Ammon's horn (tissue), 1 donor: ENCODE measurements at regions not wholly inside any gene's neighbourhood (a gene's known extent, or its start where the extent isn't known, plus 50 kb on each side); places are given as distances from the start of the nearest gene placed in this dataset.
A peak's percentile ranks its signal among the peaks of the same experiment; 100 is the strongest.

Experiments
- DNase-seq: peaks from one replicate; pipeline ENCODE4 v3.0.0-alpha.2; 2016; ENCODE audit warnings: low spot score

DNA sequence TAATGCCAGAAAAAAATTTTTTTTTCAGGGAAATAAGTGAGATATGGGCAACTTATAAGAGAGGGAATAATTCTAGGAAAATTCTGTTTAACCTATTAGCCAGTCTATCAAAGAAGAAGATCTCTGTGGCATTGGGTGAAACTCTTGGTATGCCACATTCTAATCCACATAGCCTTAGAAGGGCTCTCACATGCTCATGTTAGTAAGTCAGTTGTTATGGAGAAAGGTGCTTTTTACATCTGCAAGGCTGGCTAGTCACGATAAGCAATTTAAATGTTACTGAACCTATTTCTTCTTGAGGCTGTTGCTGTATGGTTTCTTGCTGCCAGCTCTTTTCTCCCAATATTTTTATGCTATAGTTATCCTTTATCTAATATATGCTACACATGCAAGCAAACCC, 89.9 kb upstream of the MAGI1 start:
- no peak for DNase-seq

DNA sequence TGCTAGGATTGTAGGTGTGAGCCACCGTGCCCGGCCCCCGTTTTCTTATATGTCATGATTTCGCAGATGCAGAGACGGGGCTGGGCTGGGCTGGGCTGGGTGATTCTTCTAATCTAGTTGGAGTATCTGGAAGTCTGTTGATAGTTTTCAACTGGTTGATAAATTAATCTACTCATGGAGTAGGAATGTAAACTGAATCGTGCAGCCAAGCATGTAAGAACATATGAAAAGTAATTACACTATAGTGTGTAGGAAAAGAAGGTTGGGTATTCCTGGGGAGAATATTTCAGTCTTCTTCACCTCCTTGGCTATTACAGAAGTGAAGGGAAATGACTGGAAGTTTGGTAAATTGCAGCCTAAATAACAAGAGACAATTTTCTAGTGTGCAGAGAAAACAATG, 82.6 kb upstream of the MAGI1 start:
- DNase-seq, result no peak

DNA sequence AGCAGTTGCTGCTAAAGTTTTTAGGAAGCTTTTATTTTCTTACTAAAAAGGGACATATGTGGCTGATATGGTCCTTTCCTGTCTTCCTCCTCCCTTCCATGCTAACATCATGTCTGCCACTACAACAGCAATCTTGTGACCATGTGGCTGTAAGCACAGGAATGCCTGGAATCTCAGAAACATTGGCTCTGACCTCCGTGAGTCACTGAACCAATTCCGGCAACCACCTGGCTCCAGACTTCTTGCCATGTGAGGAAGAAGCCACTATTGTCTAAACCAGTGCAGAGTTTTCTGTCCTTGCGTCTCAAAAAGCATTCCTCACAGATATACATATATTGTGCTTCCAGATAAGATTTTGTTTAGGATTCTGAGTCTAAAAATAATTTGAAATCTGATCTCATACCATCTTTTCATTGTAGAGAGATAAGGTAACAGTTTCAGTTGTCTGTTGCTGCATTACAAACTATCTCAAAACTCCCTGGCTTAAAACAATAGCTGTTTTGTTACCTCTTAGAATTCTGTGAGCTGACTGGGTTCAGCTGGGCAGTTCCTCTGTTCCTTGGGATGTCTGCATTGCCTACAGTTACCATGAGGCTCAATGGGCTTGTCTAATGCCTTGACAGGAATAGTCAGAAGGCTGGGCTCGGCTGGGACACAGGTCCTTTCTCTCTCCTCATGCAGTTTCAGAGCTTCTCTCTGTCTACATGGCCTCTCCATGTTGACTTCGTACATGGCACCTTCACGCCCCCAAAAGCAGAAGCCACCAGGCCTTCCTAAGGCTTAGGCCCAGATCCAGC, 77.3 kb upstream of the MAGI1 start:
- no peak for DNase-seq

DNA sequence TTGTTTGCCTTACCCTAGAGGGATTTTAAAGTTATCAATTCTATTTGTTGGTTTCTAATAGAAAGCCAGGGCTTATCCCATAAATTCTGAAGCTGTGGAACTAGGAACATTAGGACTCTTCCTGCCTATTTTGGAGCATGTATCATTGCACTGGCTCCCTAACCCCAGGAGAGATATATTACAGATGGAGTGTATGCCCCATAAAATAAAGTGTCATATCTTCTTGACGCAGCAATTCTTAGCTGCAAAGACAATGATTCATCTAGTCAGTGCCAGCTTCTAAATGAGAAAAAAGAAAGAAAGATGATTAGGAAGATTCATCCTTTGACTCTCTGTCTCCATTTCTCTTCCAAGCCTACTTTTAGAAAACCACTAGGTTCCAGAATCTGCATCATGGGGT, 74.8 kb upstream of the MAGI1 start:
- no peak for DNase-seq

DNA sequence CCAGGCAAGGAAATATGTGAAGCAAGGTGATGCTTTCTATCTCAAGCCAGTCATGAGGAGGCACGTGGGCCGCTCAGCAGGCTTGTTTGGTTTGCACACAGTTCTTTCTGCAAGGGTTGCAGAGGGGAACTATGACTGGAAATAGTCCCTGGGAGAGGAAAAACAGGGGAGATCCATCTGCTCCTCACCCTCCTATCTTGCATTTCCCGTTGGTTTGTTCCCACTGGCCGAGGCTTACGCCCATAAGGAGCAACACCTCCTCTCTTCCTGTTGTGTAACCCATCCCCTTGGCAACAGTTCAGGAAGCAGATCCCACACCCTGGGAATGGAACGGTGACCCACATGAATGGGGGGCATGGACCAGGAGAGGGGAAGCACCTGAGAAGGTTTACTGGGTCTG, 72.1 kb upstream of the MAGI1 start:
- no peak for DNase-seq

DNA sequence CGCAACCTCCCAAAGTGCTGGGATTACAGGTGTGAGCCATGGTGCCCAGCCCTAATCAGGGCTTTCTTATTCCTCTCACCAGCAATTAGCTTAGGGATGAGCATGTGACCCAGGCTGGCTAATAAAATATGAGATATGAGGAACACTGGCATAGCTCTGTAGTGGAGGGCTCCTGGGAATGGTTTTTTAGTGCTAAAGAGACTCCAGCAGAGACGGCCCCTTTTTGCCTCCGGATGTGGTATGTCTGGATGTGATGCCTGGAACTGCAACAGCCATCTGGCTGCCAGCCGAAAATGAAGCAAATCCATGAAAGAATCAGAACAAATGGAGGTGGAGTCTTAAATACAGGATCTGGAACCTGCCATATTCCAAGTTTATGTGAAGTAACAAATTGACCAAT, 69.1 kb upstream of the MAGI1 start:
- no peak for DNase-seq

DNA sequence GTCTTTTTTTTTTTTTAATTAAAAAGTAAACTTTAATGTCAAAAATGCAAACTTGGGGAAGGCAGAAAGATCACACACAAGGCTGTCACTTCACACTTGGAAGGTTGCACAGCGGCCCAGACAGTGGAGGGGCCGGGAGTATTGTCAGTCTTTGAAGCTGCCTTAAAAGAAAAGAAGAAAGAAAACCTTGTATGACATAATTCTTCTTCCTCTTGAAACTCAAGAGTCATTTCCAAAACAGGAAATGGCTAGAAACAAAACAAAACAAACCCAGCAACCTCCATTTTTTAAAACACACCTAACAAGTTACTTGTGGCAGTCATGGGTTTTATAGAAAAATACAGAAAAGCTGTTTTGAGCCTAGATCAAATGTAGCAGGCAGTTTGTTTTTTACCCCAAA, 68.1 kb upstream of the MAGI1 start:
- no peak for DNase-seq

DNA sequence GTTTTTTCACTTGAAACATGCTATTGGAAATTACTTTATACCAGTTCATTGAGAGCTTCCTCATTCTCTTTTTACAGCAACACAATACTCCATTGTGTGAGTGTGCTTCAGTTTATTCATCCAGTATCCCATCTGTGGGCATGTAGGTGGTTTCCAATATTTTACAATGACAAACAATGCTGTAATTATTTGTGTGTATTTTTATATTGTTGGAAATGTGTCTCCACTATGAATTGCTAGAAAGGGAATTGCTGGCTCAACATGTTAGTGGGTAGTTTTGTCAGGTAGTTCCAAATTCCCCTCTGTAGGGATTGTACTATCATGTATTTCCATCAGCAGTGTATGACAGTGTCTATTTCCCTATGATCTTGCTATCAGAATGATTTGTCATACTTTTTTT, 65.8 kb upstream of the MAGI1 start:
- peak; percentile 11 for DNase-seq

DNA sequence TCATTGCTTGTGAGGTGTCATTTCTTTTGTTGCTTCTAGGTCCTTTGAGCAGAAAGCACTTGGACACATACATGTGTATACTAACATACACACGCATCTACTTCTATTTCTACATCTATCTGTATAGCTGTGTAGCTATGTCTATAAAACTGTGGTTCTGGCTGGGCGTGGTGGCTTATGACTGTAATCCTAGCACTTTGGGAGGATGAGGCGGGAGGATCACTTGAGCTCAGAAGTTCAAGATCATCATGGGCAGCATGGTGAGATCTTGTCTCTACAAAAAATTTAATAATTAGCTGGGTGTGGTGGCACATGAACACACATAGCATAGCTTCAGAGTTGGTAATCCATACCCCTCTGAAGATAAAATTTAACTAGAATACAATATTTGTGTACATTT, 65.0 kb upstream of the MAGI1 start:
- DNase-seq, result no peak

DNA sequence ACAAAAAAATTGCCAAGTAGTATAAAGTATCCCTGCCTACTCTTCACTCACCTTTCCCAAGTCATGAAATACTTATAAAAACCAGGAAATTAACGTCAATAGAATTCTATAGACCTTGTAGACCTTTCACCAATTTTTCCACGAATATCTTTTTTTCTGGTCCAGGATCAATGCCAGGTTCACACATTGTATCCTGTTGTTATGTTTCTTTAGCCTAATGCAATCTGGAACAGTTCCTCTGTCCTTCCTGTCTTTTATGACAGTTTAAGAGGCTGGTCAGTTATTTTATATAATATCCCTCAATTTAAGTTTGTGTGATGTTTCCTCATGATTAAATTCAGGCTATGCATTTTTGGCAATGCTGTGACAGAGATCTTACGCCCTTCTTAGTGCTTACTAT, 63.2 kb upstream of the MAGI1 start:
- DNase-seq, result no peak

DNA sequence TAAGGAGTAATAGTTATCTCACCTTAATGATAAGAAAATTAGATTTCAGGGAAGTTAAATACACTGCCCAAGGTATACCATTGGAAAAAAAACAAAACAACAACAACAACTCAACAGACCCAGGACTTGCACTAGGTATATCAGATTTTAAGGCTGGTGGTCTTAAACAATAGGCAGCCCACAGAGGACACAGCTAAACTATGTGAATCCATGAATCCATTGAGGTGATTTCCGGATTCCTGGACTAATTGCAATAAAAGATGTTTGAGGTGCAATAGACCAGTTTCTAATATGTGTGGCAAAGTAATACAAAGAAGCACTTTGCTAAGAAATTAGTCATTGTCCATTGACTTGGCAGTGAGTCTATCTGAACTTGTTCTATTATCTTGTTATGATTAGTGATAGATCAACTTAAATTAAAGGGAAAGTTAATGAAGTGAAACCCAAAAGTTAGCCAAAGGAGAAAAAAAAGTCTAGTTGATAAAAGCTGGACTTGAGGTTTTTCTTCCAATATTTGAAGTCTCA, 60.9 kb upstream of the MAGI1 start:
- DNase-seq, result no peak

DNA sequence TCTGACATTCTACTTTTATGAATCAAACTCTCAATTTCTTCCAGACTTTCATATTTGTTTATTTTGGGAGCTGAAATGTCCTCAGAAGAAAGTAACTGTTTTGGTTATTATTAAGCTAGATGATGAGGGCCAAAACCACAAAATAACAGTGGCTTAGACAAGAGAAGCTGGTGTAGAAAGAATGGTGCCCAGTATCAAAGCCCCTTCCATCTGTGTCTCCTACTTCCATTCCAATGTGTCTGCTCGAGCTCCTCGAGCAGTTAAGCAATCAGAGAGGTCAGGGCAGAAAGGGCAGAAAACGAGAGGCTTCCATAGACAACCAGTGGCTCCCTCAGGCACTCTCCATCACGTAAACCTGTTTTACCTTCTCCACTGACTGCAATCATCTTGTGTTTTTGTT, 59.7 kb upstream of the MAGI1 start:
- no peak for DNase-seq

DNA sequence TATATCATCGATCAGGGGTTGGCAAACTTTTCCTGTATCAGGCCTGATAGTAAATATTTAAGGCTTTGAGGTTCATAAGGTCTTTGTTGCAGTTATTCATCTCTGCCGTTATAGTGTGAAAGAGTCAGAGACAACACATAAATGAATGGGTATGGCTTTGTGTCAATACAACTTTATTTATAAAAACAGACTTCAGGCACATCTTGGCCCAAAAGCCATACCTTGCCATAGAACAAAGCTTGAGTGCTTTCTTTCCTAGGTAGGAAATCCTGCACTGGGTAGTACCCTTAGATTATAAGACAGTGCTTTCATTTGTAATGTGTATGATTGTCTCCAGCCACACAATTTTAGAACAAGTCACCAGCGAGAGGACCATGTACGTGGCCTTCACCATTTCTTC, 58.9 kb upstream of the MAGI1 start:
- DNase-seq, result no peak

DNA sequence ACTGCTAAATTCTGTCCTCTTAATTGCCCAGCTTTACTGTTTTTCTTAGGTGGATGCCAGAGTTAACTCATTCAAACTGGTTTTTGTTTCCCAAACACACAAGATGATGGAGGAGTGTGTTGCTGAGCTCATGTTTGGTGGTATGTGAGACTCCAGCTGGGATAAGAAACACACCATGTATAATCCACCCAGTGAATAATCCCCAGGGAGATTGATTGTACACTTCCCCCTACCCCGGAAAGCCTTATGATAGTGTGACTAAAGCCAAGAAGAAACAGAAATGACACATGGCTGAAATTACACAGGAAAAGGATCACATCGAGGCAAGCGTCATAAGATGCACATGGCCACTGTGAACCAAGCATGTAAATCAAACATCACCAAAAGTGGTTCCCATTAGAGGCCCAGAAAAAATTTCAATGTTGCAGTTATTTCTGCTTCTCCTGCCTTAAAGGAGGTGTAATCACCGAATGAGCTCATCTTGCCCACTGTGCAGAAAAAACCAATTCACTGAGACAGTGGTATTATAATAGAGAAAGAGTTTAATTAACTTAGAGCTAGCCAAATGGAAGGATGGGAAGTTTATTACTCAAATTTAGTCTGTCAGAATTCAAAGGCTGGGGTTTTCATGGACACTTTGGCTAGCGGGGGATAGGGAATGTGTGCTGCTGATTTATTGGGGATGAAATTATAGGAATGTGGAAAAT, 56.7 kb upstream of the MAGI1 start:
- no peak for DNase-seq

DNA sequence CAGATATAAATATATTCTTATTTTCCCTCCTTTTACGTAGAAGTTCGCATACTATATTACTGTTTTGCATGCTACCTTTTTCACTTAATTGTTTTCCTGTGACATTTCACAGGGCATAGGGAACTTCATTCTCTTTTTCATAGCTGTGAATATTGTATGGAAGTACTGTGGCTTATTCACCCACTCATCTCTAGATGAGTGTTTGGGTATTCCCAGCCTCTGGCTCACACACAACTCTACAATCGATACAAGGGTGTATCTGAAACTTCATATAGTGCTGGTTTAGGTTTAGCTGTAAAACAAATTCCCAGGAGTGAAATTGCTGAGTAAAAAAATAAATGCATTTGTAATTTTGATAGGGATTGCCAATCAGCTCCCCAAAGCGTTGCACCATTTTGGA, 55.3 kb upstream of the MAGI1 start:
- DNase-seq, result no peak

DNA sequence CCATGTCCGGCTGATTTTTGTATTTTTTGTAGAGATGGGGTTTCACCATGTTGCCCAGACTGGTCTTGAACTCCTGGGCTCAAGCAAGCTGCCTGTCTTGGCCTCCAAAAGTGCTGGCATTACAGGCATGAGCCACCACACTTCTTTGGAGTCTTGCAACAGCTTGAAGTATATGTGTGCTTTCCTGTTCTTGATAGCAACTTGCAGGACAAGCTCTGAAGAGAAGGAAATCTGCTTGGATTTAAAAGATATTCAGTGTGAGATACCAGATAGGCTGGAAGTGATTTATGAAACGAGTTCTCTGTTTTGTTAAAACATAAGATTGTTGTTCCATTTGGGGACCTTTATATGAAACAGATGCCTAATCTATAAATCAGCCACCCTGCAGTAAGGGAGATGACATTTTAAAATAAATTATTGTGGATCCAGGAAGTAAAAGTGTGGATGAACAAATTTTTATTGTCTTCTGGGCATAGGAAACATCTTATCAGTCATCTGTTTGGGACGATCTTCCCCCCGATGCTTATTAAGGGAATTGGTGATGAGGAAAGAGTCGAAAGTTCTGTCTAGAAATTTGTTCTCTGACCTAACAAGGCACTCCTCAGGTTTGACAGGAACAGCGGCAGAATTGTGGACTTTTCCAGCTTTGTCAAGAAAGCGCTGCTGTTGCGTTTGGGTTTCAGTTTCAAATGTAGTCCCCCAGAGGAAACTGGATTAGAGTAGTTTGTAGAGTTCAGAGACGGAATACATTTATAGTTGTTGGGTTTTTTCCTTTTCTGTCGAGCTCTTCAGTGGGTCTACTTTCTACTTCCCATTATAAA, 53.7 kb upstream of the MAGI1 start:
- DNase-seq, result no peak
